Coronary artery (tissue), 2 donors: ENCODE measurements at regions not wholly inside any gene's neighbourhood (a gene's known extent, or its start where the extent isn't known, plus 50 kb on each side); places are given as distances from the start of the nearest gene placed in this dataset.

Experiments
- DNase-seq: peaks from one replicate; pipeline ENCODE4 v3.0.0-alpha.2; 2017; ENCODE audit warnings: low spot score
- H3K27ac ChIP-seq, 2 donors: fragments of 200-600 bp; sonication (generic); one replicate each; pipeline ENCODE4 v1.5.1; 2016 to 2019
- H3K4me3 ChIP-seq: fragments of 200-600 bp; sonication (generic); 2 replicates; pipeline ENCODE4 v1.5.1; 2016; ENCODE audit warnings: mild to moderate bottlenecking, moderate library complexity
- TF ChIP-seq, protein P1 (sequence below): fragments of 200-600 bp; sonication (generic); IDR thresholded peaks from one replicate; pipeline ENCODE4 v1.5.1; 2019; ENCODE audit warnings: antibody characterized with exemption

- Histone ChIP-seq H3K27ac (no peak overlapping the region), H3K4me3 (no peak overlapping the region)
- no peak for DNase-seq
- TF ChIP-seq, protein P1, sequence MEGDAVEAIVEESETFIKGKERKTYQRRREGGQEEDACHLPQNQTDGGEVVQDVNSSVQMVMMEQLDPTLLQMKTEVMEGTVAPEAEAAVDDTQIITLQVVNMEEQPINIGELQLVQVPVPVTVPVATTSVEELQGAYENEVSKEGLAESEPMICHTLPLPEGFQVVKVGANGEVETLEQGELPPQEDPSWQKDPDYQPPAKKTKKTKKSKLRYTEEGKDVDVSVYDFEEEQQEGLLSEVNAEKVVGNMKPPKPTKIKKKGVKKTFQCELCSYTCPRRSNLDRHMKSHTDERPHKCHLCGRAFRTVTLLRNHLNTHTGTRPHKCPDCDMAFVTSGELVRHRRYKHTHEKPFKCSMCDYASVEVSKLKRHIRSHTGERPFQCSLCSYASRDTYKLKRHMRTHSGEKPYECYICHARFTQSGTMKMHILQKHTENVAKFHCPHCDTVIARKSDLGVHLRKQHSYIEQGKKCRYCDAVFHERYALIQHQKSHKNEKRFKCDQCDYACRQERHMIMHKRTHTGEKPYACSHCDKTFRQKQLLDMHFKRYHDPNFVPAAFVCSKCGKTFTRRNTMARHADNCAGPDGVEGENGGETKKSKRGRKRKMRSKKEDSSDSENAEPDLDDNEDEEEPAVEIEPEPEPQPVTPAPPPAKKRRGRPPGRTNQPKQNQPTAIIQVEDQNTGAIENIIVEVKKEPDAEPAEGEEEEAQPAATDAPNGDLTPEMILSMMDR = no peak
Observed at GRCh38 chr2:16767789-16768476, 102.3 kb upstream of the CYRIA start.

DNA sequence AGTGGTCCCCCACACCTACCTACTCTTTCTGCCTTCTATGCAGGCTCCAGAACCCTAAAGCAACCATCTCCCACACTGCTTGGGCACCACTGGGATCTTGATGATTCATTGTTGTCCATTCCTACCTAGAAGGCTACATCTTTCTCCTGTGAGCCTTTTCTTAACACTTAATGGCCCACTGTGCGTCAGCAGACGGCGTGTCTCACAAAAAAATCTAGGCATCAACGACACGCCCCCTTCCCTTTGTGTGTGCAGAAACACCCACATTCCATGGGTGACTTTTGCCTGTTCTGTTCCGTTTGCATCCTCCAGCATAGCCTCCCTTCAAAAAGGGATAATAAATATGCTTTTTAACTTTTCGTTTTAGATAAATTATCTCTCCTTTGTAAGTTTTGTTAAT lies 99.7 kb upstream of the CYRIA start:
- TF ChIP-seq, protein P1 = no peak
- Histone ChIP-seq H3K4me3 (no peak overlapping the region), H3K27ac (no peak overlapping the region)
- DNase-seq = no peak

- H3K27ac ChIP-seq = no peak overlapping the region
- TF ChIP-seq, protein P1 = no peak
- DNase-seq = no peak
- no peak overlapping the region for H3K4me3 ChIP-seq
Observed at GRCh38 chr2:16764487-16764886, 98.9 kb upstream of the CYRIA start.

DNA sequence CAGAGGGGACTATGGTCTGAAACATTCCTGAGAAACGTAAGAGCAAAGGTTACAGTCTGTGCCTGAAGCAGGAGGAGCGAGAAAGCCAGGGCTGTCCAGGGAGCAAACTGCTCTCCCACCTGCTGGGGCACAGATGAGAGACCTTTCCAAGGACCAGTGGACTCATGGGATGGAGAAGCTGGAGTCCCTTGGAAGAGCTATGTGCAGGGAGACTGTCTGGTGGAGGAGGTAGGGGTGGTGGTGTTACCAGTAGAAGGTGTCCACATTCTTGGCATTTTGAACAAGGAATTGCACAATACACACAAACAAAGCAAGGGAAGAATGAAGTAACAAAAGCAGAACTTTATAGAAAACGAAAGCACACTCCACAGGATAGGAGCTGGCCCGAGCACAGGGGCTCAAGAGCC lies 97.9 kb upstream of the CYRIA start:
- TF ChIP-seq, protein P1 = no peak
- no peak for DNase-seq
- Histone ChIP-seq H3K4me3 (no peak overlapping the region), H3K27ac (no peak overlapping the region)

GRCh38 chr2:16763056-16763455 lies 97.4 kb upstream of the CYRIA start:
- H3K27ac ChIP-seq = no peak overlapping the region
- H3K4me3 ChIP-seq = no peak overlapping the region
- no peak for DNase-seq
- TF ChIP-seq, protein P1 = no peak

DNA sequence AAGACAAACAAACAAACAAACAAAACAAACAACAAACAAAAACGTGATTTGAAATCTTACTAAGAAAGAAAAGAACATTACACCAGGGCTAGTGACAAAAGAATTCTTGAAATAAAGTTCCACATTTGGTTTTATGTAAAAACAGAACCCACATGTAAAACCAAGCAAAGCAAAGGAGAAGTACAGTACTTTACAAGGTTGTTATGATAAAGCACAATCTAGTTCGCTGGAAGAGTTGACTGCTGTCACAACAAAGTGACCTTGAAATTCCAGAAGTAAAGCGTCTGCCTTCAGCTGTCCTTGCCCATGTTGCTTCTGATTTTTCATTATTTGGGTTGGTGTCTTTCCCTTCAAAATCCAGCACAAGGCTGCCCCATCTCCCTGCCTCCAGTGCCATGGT lies 94.8 kb upstream of the CYRIA start:
- no peak for DNase-seq
- H3K4me3 ChIP-seq = no peak overlapping the region
- TF ChIP-seq, protein P1 = no peak
- H3K27ac ChIP-seq = no peak overlapping the region

DNA sequence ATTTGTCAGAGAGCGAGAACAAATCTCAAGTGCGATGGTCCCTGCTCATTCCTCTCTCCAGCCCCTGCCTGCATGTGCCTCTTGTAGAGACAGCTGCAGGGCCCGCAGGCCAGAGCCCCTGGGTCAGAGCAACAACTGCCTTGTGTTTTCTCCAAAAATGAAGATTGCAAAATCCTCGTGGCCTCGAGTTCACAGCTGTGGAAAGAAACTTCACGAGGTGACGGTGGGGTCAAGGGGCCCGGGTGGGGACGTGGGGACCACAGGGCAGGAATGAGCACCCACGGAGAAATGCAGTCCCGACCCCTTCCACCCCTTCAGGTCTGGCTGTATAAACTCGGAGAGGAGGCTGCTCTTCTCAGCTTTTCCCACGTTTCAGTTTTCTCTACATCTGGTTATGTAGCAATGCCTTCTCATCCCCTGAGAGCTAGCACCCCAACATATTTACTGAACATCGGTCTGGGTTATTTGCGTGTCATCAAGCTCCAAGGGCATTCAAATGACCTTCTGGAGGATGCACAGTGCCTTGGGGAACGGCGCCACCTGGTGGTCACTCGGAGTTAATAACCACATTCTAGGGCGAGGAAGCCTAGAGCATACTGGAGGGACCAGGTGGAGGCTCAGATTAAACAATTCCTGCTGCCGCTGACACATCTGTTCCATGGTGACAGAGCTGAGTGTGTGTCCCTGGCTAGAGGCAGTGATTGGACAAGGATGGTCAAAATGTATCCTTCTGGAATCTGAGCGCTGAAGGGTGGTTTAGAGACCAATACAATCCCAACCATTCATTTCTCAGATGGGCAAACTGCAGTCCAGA lies 91.4 kb upstream of the CYRIA start:
- no peak for DNase-seq
- H3K27ac ChIP-seq = no peak overlapping the region
- no peak overlapping the region for H3K4me3 ChIP-seq
- TF ChIP-seq, protein P1 = peak; percentile 71
